ENCODE measurements at regions not wholly inside any gene's neighbourhood (a gene's known extent, or its start where the extent isn't known, plus 50 kb on each side); places are given as distances from the start of the nearest gene placed in this dataset.

DNA sequence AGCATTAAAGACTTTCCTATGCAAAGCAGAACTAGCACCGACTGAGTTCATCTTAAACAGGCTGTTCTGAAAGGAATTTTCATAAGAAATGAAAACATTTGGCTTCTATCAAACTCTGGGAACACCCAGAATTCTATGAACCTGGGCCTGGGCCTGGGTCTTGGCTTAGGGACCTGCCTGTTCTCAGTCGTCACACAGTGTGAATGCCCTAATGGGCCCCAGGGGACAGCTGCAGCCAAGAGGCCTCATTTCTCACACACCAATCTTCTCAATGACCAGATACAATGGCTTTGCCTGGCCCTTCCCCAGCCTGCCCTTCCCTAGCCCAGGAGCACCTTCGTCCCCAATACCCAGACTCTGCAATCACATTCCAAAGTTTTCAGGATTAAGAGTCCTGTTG is 234.9 kb upstream of the ARHGAP20 start:
- no peak overlapping the region for H3K4me3 ChIP-seq (ENCODE audit: low read depth, low read length)
- TF ChIP-seq, protein P1, sequence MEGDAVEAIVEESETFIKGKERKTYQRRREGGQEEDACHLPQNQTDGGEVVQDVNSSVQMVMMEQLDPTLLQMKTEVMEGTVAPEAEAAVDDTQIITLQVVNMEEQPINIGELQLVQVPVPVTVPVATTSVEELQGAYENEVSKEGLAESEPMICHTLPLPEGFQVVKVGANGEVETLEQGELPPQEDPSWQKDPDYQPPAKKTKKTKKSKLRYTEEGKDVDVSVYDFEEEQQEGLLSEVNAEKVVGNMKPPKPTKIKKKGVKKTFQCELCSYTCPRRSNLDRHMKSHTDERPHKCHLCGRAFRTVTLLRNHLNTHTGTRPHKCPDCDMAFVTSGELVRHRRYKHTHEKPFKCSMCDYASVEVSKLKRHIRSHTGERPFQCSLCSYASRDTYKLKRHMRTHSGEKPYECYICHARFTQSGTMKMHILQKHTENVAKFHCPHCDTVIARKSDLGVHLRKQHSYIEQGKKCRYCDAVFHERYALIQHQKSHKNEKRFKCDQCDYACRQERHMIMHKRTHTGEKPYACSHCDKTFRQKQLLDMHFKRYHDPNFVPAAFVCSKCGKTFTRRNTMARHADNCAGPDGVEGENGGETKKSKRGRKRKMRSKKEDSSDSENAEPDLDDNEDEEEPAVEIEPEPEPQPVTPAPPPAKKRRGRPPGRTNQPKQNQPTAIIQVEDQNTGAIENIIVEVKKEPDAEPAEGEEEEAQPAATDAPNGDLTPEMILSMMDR (IDR thresholded peaks at IDR 0.05; ENCODE audit: low read depth, low read length) = no peak

DNA sequence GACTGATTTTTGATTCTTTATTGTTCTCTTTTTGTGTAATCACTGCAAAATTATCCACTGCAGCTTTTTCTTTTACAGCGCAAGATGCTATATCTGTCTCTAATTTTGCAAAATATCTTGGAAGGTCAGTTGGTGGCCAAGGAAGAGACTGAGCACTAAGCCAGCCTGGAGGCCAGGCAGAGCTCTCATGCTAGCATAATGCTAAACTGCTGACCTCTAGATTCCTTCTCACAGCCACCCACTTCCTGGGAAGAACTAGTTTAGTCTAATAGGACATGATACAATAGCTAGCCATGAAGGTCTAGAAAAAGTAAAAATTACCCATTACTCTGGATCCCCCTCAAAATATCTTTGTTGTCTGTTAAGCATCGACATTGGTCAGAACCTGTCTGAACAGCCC is 227.2 kb upstream of the ARHGAP20 start:
- TF ChIP-seq, protein P1 (IDR thresholded peaks at IDR 0.05; ENCODE audit: low read depth, low read length) = no peak
- H3K4me3 ChIP-seq (ENCODE audit: low read depth, low read length) = no peak overlapping the region

GRCh38 chr11:110935018-110935640 is 222.9 kb upstream of the ARHGAP20 start:
- TF ChIP-seq, protein P1 (IDR thresholded peaks at IDR 0.05; ENCODE audit: low read depth, low read length) = no peak
- H3K4me3 ChIP-seq (ENCODE audit: low read depth, low read length) = no peak overlapping the region

DNA sequence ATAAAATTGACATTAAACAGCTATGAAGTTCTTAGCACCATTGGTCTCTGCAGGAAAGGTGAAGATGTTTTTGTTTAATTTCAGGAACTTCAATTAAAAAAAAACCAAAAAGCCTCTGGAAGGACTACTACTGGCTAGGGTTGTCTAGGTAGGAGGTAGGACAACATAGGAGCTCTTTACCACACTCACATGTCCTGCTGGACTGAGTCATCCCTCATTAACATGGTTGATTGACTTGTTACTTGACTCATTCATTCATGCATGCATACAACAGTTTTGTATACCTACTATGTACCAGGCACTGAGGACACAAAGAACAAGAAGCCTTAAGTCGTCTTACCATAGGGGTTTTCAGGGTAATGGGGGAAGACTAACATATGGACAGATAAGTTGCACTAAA is 216.9 kb upstream of the ARHGAP20 start:
- TF ChIP-seq, protein P1 (IDR thresholded peaks at IDR 0.05; ENCODE audit: low read depth, low read length) = no peak
- H3K4me3 ChIP-seq (ENCODE audit: low read depth, low read length) = no peak overlapping the region

GRCh38 chr11:110928391-110928790 is 216.2 kb upstream of the ARHGAP20 start:
- H3K4me3 ChIP-seq (ENCODE audit: low read depth, low read length) = no peak overlapping the region
- TF ChIP-seq, protein P1 (IDR thresholded peaks at IDR 0.05; ENCODE audit: low read depth, low read length) = no peak

GRCh38 chr11:110921742-110922521 is 209.7 kb upstream of the ARHGAP20 start:
- TF ChIP-seq, protein P1 (IDR thresholded peaks at IDR 0.05; ENCODE audit: low read depth, low read length) = no peak
- H3K4me3 ChIP-seq (ENCODE audit: low read depth, low read length) = no peak overlapping the region

- TF ChIP-seq, protein P1 (IDR thresholded peaks at IDR 0.05; ENCODE audit: low read depth, low read length) = no peak
- H3K4me3 ChIP-seq (ENCODE audit: low read depth, low read length) = no peak overlapping the region
These were observed 207.1 kb upstream of the ARHGAP20 start for GRCh38 chr11:110919241-110919922.

Data from WI38 (cell line).